Renal pelvis (tissue), 1 donor: ENCODE measurements at regions not wholly inside any gene's neighbourhood (a gene's known extent, or its start where the extent isn't known, plus 50 kb on each side); places are given as distances from the start of the nearest gene placed in this dataset.
A peak's percentile ranks its signal among the peaks of the same experiment; 100 is the strongest.

ENCODE experiments used
- DNase-seq: peaks from one replicate; pipeline ENCODE4 v3.0.0-alpha.2; 2013

DNA sequence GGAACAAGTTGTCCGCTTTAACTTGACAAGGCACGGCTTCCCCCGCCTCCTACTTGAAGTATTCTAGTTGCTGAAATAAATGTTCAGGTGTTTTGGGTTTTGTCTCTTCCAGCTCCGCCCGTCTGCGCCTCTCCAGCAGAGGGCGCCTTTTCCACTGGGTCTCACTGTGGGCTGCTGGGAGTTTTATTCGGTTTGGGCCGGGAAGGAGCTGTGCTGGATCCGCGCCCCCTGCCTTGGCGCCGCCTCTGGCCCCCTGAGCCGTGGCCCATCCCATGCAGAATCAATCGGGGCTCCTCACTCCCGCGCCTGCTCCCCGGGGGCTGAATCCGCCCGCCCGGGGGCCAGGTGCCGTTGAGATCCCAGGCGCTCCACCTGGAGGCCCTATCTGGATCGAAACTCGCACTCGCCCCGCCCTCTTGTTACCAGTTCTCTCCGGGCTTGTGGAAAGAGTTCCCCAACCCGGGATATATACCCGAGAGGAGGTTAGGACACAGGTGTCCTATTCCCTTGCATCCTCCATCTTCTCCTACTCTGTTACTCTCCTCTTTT is 51.0 kb upstream of the TCF21 start:
- DNase-seq, result peak; percentile 44
